ENCODE measurements at regions not wholly inside any gene's neighbourhood (a gene's known extent, or its start where the extent isn't known, plus 50 kb on each side); places are given as distances from the start of the nearest gene placed in this dataset.

DNA sequence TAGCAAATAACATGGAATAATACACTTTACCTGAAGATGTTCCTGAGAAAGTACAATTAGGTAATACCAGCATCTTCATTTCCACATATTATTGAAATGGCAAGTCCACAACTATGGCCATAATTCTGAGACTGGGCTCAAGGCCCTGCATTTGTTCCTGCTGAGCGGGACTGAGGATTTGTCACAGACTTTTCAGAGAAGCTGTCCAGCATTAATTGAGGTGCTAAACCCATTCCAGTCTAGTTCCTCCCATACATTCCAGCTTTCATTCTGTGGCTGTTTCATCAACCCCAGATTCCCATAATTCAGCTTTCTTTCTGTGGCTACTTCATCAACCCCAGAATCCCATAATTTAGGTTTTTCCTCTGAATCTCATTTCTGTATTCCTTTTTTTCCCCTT lies 293.4 kb upstream of the GBE1 start:
- TF ChIP-seq EZH2 (IDR thresholded peaks at IDR 0.05; ENCODE audit: low read length): no peak
- TF ChIP-seq CTCF (optimal IDR thresholded peaks at IDR 0.05 in 1 of 3, IDR thresholded peaks at IDR 0.05 in 1 of 3, conservative IDR thresholded peaks at IDR 0.05 in 1 of 3; ENCODE audit: extremely low read depth in 1 of 3, insufficient read depth in 2 of 3, low read length in 3 of 3): no peak
- dilution Hi-C loops (cut with MboI; ENCODE audit: extremely low pct_ligation_motif_present, low sequenced_read_pairs): no loop called here
- H3K9ac ChIP-seq (ENCODE audit: control insufficient read depth, extremely low read depth, insufficient read depth, low read length): no peak overlapping the region
- H4K20me1 ChIP-seq (ENCODE audit: control insufficient read depth, extremely low read depth, insufficient read depth, low read length): no peaks in the 10 kb centered on the region
- no peaks in the 10 kb centered on the region for H3K36me3 ChIP-seq (ENCODE audit: control insufficient read depth in 2 of 2, extremely low read depth in 1 of 2, insufficient read depth in 2 of 2, low read length in 2 of 2)
- no peak overlapping the region for H3K4me2 ChIP-seq (ENCODE audit: control insufficient read depth, extremely low read depth, insufficient read depth, low read depth, low read length)
- H3K27me3 ChIP-seq (ENCODE audit: control insufficient read depth, extremely low read depth, insufficient read depth, low read length): no peaks in the 10 kb centered on the region
- DNase-seq (ENCODE audit: low read depth, low spot score) (no peak), FAIRE-seq (no peak)
- no peaks in the 10 kb centered on the region for H3K79me2 ChIP-seq (ENCODE audit: control insufficient read depth, insufficient read depth, low read length)
- H3K9me1 ChIP-seq (ENCODE audit: control insufficient read depth, extremely low read depth, insufficient read depth, low read length): no peaks in the 10 kb centered on the region
- H3K4me1 ChIP-seq (ENCODE audit: control insufficient read depth, extremely low read depth, insufficient read depth, low read length): peaks cover 24% of the 10 kb centered on the region
- no peak overlapping the region for H3K4me3 ChIP-seq (ENCODE audit: control insufficient read depth in 2 of 3, extremely low read depth in 1 of 3, insufficient read depth in 2 of 3, low read depth in 1 of 3, low read length in 3 of 3)
- no peak overlapping the region for H2AFZ ChIP-seq (ENCODE audit: control insufficient read depth, low read length)
- H3K27ac ChIP-seq (ENCODE audit: control insufficient read depth, insufficient read depth, low read length): no peak overlapping the region
- no peaks in the 10 kb centered on the region for H3K9me3 ChIP-seq (ENCODE audit: control insufficient read depth, low read depth, low read length)

GRCh38 chr3:82053236-82053635 lies 291.8 kb upstream of the GBE1 start:
- H4K20me1 ChIP-seq (ENCODE audit: control insufficient read depth, extremely low read depth, insufficient read depth, low read length): no peaks in the 10 kb centered on the region
- no peak overlapping the region for H3K27ac ChIP-seq (ENCODE audit: control insufficient read depth, insufficient read depth, low read length)
- dilution Hi-C loops (cut with MboI; ENCODE audit: extremely low pct_ligation_motif_present, low sequenced_read_pairs): no loop called here
- no peaks in the 10 kb centered on the region for H3K9me3 ChIP-seq (ENCODE audit: control insufficient read depth, low read depth, low read length)
- no peak overlapping the region for H2AFZ ChIP-seq (ENCODE audit: control insufficient read depth, low read length)
- H3K9me1 ChIP-seq (ENCODE audit: control insufficient read depth, extremely low read depth, insufficient read depth, low read length): no peaks in the 10 kb centered on the region
- H3K36me3 ChIP-seq (ENCODE audit: control insufficient read depth in 2 of 2, extremely low read depth in 1 of 2, insufficient read depth in 2 of 2, low read length in 2 of 2): no peaks in the 10 kb centered on the region
- no peak for DNase-seq (ENCODE audit: low read depth, low spot score)
- peaks cover 35% of the 10 kb centered on the region for H3K4me1 ChIP-seq (ENCODE audit: control insufficient read depth, extremely low read depth, insufficient read depth, low read length)
- H3K79me2 ChIP-seq (ENCODE audit: control insufficient read depth, insufficient read depth, low read length): no peaks in the 10 kb centered on the region
- no peak overlapping the region for H3K4me2 ChIP-seq (ENCODE audit: control insufficient read depth, extremely low read depth, insufficient read depth, low read depth, low read length)
- no peak for TF ChIP-seq EZH2 (IDR thresholded peaks at IDR 0.05; ENCODE audit: low read length)
- TF ChIP-seq CTCF (optimal IDR thresholded peaks at IDR 0.05 in 1 of 3, IDR thresholded peaks at IDR 0.05 in 1 of 3, conservative IDR thresholded peaks at IDR 0.05 in 1 of 3; ENCODE audit: extremely low read depth in 1 of 3, insufficient read depth in 2 of 3, low read length in 3 of 3): no peak
- no peak overlapping the region for H3K9ac ChIP-seq (ENCODE audit: control insufficient read depth, extremely low read depth, insufficient read depth, low read length)
- FAIRE-seq: no peak
- no peaks in the 10 kb centered on the region for H3K27me3 ChIP-seq (ENCODE audit: control insufficient read depth, extremely low read depth, insufficient read depth, low read length)
- no peak overlapping the region for H3K4me3 ChIP-seq (ENCODE audit: control insufficient read depth in 2 of 3, extremely low read depth in 1 of 3, insufficient read depth in 2 of 3, low read depth in 1 of 3, low read length in 3 of 3)

All from keratinocyte (primary cell).